H1 (cell line): ENCODE measurements at regions not wholly inside any gene's neighbourhood (a gene's known extent, or its start where the extent isn't known, plus 50 kb on each side); places are given as distances from the start of the nearest gene placed in this dataset.

Experiments
- CTCF ChIA-PET: fragments of 300-600 bp; sonication (Branson Sonifier 250); formaldehyde crosslinking; loops from one replicate; lab custom pipeline; 2021; ENCODE audit not compliant: partially characterized antibody; lab: Charles Lee
- POLR2A ChIA-PET: fragments of 300-600 bp; sonication (Branson Sonifier 250); formaldehyde crosslinking; loops from one replicate; lab custom pipeline; 2021; ENCODE audit warnings: inconsistent platforms; ENCODE audit not compliant: partially characterized antibody; lab: Charles Lee
- DNase-seq, 2 experiments: peaks; one replicate each; pipeline versions ENCODE4 v3.0.0 to v3.0.0-alpha.2; 2010 to 2022; ENCODE audit warnings: low spot score in 2 of 2, low read depth in 1 of 2, mixed read lengths in 1 of 2
- FAIRE-seq: peaks from 2 replicates; lab custom pipeline; 2011; peaks lifted over from hg19 to GRCh38; lab: Jason Lieb, UNC
- H2AFZ ChIP-seq: 2 replicates; pipeline ENCODE4 v1.8.1; 2012; ENCODE audit warnings: low read length, inconsistent platforms
- H2AK5ac ChIP-seq: 2 replicates; pipeline ENCODE4 v1.6.1; 2013; ENCODE audit warnings: low read depth, low read length
- H2BK120ac ChIP-seq: replicated peaks from 2 replicates; pipeline ENCODE3; 2013; ENCODE audit warnings: low read depth, low read length, inconsistent platforms
- H2BK12ac ChIP-seq: 2 replicates; pipeline ENCODE4 v1.6.1; 2013; ENCODE audit warnings: low read depth, low read length
- H2BK15ac ChIP-seq: 2 replicates; pipeline ENCODE4 v1.6.1; 2013; ENCODE audit warnings: low read length
- H2BK20ac ChIP-seq: 2 replicates; pipeline ENCODE4 v1.6.1; 2013; ENCODE audit warnings: low read length
- H2BK5ac ChIP-seq: 2 replicates; pipeline ENCODE4 v1.6.1; 2013; ENCODE audit warnings: low read depth, low read length
- H3K14ac ChIP-seq: 2 replicates; pipeline ENCODE4 v1.6.1; 2013; ENCODE audit warnings: inconsistent platforms; ENCODE audit not compliant: insufficient read length
- H3K18ac ChIP-seq: 2 replicates; pipeline ENCODE4 v1.6.1; 2013; ENCODE audit warnings: low read length; ENCODE audit errors: extremely low read depth
- H3K23ac ChIP-seq: 2 replicates; pipeline ENCODE4 v1.6.1; 2013; ENCODE audit warnings: inconsistent platforms; ENCODE audit not compliant: insufficient read length
- H3K23me2 ChIP-seq: 2 replicates; pipeline ENCODE4 v1.6.1; 2013; ENCODE audit warnings: low read depth, low read length
- H3K27ac ChIP-seq: 2 replicates; pipeline ENCODE4 v1.6.1; 2011; ENCODE audit warnings: low read depth, low read length, inconsistent platforms
- H3K27me3 ChIP-seq, 4 experiments: replicated peaks in 1 of 4; 1 replicate in 1 of 4; 2 replicates in 3 of 4; pipeline versions ENCODE4 v1.6.1 to v1.8.1; 2011 to 2013; ENCODE audit warnings: low read length in 3 of 4, mild to moderate bottlenecking in 3 of 4, inconsistent platforms in 2 of 4, mixed read lengths in 2 of 4, moderate library complexity in 1 of 4; ENCODE audit not compliant: control insufficient read depth in 3 of 4, insufficient read depth in 3 of 4; ENCODE audit errors: extremely low read depth in 1 of 4
- H3K36me3 ChIP-seq, 4 experiments: 2 replicates each; pipeline versions ENCODE4 v1.6.1 to v1.8.1; 2011 to 2013; ENCODE audit warnings: mild to moderate bottlenecking in 4 of 4, low read length in 3 of 4, moderate library complexity in 2 of 4, control low read depth in 1 of 4, inconsistent platforms in 1 of 4; ENCODE audit not compliant: insufficient read depth in 4 of 4, control insufficient read depth in 2 of 4
- H3K4ac ChIP-seq: replicated peaks from 2 replicates; pipeline ENCODE3; 2013; ENCODE audit warnings: low read length, low read depth, mixed read lengths, inconsistent platforms; ENCODE audit not compliant: insufficient read length
- H3K4me1 ChIP-seq, 4 experiments: replicated peaks in 1 of 4; 1 replicate in 1 of 4; 2 replicates in 3 of 4; pipeline versions ENCODE4 v1.6.1 to v1.8.1; 2011 to 2013; ENCODE audit warnings: low read length in 3 of 4, inconsistent platforms in 2 of 4, mixed read lengths in 1 of 4; ENCODE audit not compliant: insufficient read depth in 4 of 4, control insufficient read depth in 3 of 4
- H3K4me2 ChIP-seq, 2 experiments: 2 replicates each; pipeline versions ENCODE4 v1.6.1 to v1.8.1; 2011 to 2013; ENCODE audit warnings: low read depth in 2 of 2, low read length in 2 of 2, control low read depth in 1 of 2, inconsistent platforms in 1 of 2, mild to moderate bottlenecking in 1 of 2; ENCODE audit not compliant: insufficient read depth in 1 of 2
- H3K4me3 ChIP-seq, 4 experiments: fragments of 200-600, 300-600 bp in 1 of 4; sonication (generic), shearing (Covaris generic), sonication (Bioruptor Twin) in 1 of 4; 2 replicates each; pipeline versions ENCODE4 v1.5.1 to v1.8.1; 2011 to 2016; ENCODE audit warnings: low read length in 4 of 4, low read depth in 3 of 4, control low read depth in 2 of 4, inconsistent platforms in 2 of 4, mild to moderate bottlenecking in 2 of 4, mixed read lengths in 1 of 4, moderate library complexity in 1 of 4; ENCODE audit not compliant: insufficient read depth in 2 of 4; ENCODE audit errors: extremely low read depth in 1 of 4
- H3K56ac ChIP-seq: replicated peaks from 2 replicates; pipeline ENCODE3; 2013; ENCODE audit warnings: low read depth, mild to moderate bottlenecking, mixed read lengths, low read length, inconsistent platforms; ENCODE audit not compliant: insufficient read length
- H3K79me1 ChIP-seq: 2 replicates; pipeline ENCODE4 v1.6.1; 2013; ENCODE audit warnings: low read depth, low read length, control low read depth
- H3K79me2 ChIP-seq, 2 experiments: 2 replicates each; pipeline versions ENCODE4 v1.6.1 to v1.8.1; 2012 to 2013; ENCODE audit warnings: low read length in 2 of 2, mild to moderate bottlenecking in 2 of 2, inconsistent platforms in 1 of 2; ENCODE audit not compliant: insufficient read depth in 2 of 2, control insufficient read depth in 1 of 2
- H3K9ac ChIP-seq, 4 experiments: replicated peaks in 1 of 4; 1 replicate in 1 of 4; 2 replicates in 3 of 4; pipeline versions ENCODE4 v1.6.1 to v1.8.1; 2011 to 2013; ENCODE audit warnings: low read depth in 3 of 4, low read length in 3 of 4, control low read depth in 2 of 4, mild to moderate bottlenecking in 2 of 4, moderate library complexity in 2 of 4, inconsistent platforms in 1 of 4; ENCODE audit errors: extremely low read depth in 1 of 4
- H3K9me3 ChIP-seq, 2 experiments: 2 replicates each; pipeline versions ENCODE4 v1.6.1 to v1.8.1; 2012 to 2013; ENCODE audit warnings: mild to moderate bottlenecking in 2 of 2, moderate library complexity in 2 of 2, control low read depth in 1 of 2, inconsistent platforms in 1 of 2, low read depth in 1 of 2, low read length in 1 of 2, mixed read lengths in 1 of 2; ENCODE audit not compliant: insufficient read depth in 2 of 2
- H4K20me1 ChIP-seq, 2 experiments: replicated peaks in 1 of 2; 2 replicates each; pipeline versions ENCODE3 to v1.8.1; 2011 to 2013; ENCODE audit warnings: inconsistent platforms in 2 of 2, low read length in 2 of 2, mild to moderate bottlenecking in 1 of 2; ENCODE audit not compliant: insufficient read depth in 2 of 2, control insufficient read depth in 1 of 2
- H4K5ac ChIP-seq: 2 replicates; pipeline ENCODE4 v1.6.1; 2013; ENCODE audit warnings: low read length, low read depth, mixed read lengths, inconsistent platforms; ENCODE audit not compliant: insufficient read length
- H4K8ac ChIP-seq: 2 replicates; pipeline ENCODE4 v1.8.0; 2013; ENCODE audit warnings: mild to moderate bottlenecking, moderate library complexity, low read length, inconsistent platforms; ENCODE audit not compliant: insufficient read depth; ENCODE audit errors: extremely low read depth
- H4K91ac ChIP-seq: replicated peaks from 2 replicates; pipeline ENCODE3; 2013; ENCODE audit warnings: low read length, mixed read lengths, inconsistent platforms; ENCODE audit not compliant: insufficient read length
- BACH1 ChIP-seq: IDR thresholded peaks from 2 replicates; pipeline ENCODE4 v1.6.1; 2012; ENCODE audit warnings: low read length, improper control_type of control experiment
- BRCA1 ChIP-seq: IDR thresholded peaks from 2 replicates; pipeline ENCODE4 v1.6.1; 2012; ENCODE audit warnings: low read depth, low read length, improper control_type of control experiment
- RBBP5 ChIP-seq: IDR thresholded peaks from 2 replicates; pipeline ENCODE4 v1.7.1; 2012; ENCODE audit warnings: low read depth, mild to moderate bottlenecking, inconsistent platforms, low read length, moderate library complexity, borderline replicate concordance
- TCF12 ChIP-seq: IDR thresholded peaks from 2 replicates; pipeline ENCODE4 v1.6.1; 2011; ENCODE audit warnings: low read depth, mild to moderate bottlenecking, low read length
- TEAD4 ChIP-seq: IDR thresholded peaks from 2 replicates; pipeline ENCODE4 v1.6.1; 2012; ENCODE audit warnings: low read depth, low read length, inconsistent platforms, mixed read lengths
- WGBS, 2 experiments: shearing (Covaris generic) in 1 of 2; methylation state at CpG; one replicate each; pipeline versions ENCODE4 v1.1.6 to v1.1.7; 2013 to 2015; ENCODE audit warnings: low lambda C conversion rate in 2 of 2, mixed read lengths in 2 of 2, inconsistent platforms in 1 of 2, low coverage in 1 of 2, missing lambda C conversion rate in 1 of 2; ENCODE audit not compliant: insufficient replicate concordance in 2 of 2, insufficient coverage in 1 of 2, insufficient read length in 1 of 2; ENCODE audit errors: extremely low coverage in 1 of 2, missing lambda C conversion rate in 1 of 2; 5-methylcytosine and 5-hydroxymethylcytosine counted together

- WGBS, 2 experiments, result 87% methylated on average over 4 of the region's 4 CpGs; no CpG with 5 or more reads in 1 of the 2 experiments
- Histone ChIP-seq H3K18ac (no peak overlapping the region), H3K23ac (no peak overlapping the region), H2AK5ac (no peak overlapping the region), H3K9ac (no peak overlapping the region), H3K4me1 (peaks cover 0 to 3% (median 0%) of the 10 kb centered on the region in 4 experiments; a peak in 2 of 7 replicates), H3K27me3 (no peaks in the 10 kb centered on the region), H2BK12ac (no peak overlapping the region), H3K79me2 (no peaks in the 10 kb centered on the region), H3K56ac (no peak overlapping the region), H2BK5ac (no peak overlapping the region), H3K23me2 (no peaks in the 10 kb centered on the region), H2BK15ac (no peak overlapping the region), H3K14ac (no peak overlapping the region), H3K4me3 (no peak overlapping the region), H3K4ac (no peak overlapping the region), H2BK20ac (no peak overlapping the region), H4K8ac (no peak overlapping the region), H2AFZ (no peak overlapping the region), H3K79me1 (no peaks in the 10 kb centered on the region), H4K91ac (no peak overlapping the region), H3K36me3 (no peaks in the 10 kb centered on the region), H4K5ac (no peak overlapping the region), H4K20me1 (no peaks in the 10 kb centered on the region), H2BK120ac (no peak overlapping the region), H3K27ac (no peak overlapping the region), H3K9me3 (no peaks in the 10 kb centered on the region), H3K4me2 (no peak overlapping the region)
- TF ChIP-seq BRCA1, result no peak
- no peak for TF ChIP-seq TCF12
- no peak for TF ChIP-seq TEAD4
- TF ChIP-seq RBBP5, result no peak
- TF ChIP-seq BACH1, result no peak
- CTCF ChIA-PET, result no interaction called here
- FAIRE-seq, result no peak
- DNase-seq, result no peak
- POLR2A ChIA-PET, result no interaction called here
These were observed 142.0 kb downstream of the SOX3 start for GRCh38 chrX:140362861-140363260.
